HG03354 (cell line): ENCODE measurements at regions not wholly inside any gene's neighbourhood (a gene's known extent, or its start where the extent isn't known, plus 50 kb on each side); places are given as distances from the start of the nearest gene placed in this dataset.

ENCODE experiments used
- ATAC-seq: cut with Tn5 transposase; IDR thresholded peaks from one replicate; pipeline ENCODE4 v1.9.1; 2021; ENCODE audit warnings: mild to moderate bottlenecking; ENCODE audit not compliant: unreplicated experiment, poor library complexity, severe bottlenecking

GRCh38 chr20:54416770-54417169 is 58.6 kb upstream of the DOK5 start:
- no peak for ATAC-seq

GRCh38 chr20:54419531-54419930 is 55.9 kb upstream of the DOK5 start:
- ATAC-seq = no peak
